HEK293 (cell line): ENCODE measurements at regions not wholly inside any gene's neighbourhood (a gene's known extent, or its start where the extent isn't known, plus 50 kb on each side); places are given as distances from the start of the nearest gene placed in this dataset.

ENCODE experiments used
- EGR2 ChIP-seq: fragments of 450-650 bp; formaldehyde crosslinking; IDR thresholded peaks from 2 replicates; pipeline ENCODE4 v1.5.1; 2016; ENCODE audit warnings: low read depth, missing biosample characterization, missing genetic modification characterization
- KLF10 ChIP-seq: fragments of 450-650 bp; IDR thresholded peaks from 2 replicates; pipeline ENCODE4 v1.5.1; 2018; ENCODE audit warnings: missing biosample characterization, mild to moderate bottlenecking, missing genetic modification characterization
- YY1 ChIP-seq: fragments of 450-650 bp; formaldehyde crosslinking; IDR thresholded peaks from 2 replicates; pipeline ENCODE4 v1.5.1; 2018; ENCODE audit warnings: missing biosample characterization, missing genetic modification characterization
- ZBTB21 ChIP-seq: fragments of 450-650 bp; formaldehyde crosslinking; IDR thresholded peaks from 2 replicates; pipeline ENCODE4 v1.5.1; 2017; ENCODE audit warnings: missing biosample characterization, missing genetic modification characterization
- ZNF112 ChIP-seq: fragments of 450-650 bp; formaldehyde crosslinking; IDR thresholded peaks from 2 replicates; pipeline ENCODE4 v1.5.0; 2017; ENCODE audit warnings: missing biosample characterization, missing genetic modification characterization
- ZNF121 ChIP-seq: fragments of 450-650 bp; formaldehyde crosslinking; IDR thresholded peaks from 2 replicates; pipeline ENCODE4 v1.5.1; 2016; ENCODE audit warnings: missing biosample characterization, missing genetic modification characterization
- ZNF133 ChIP-seq: fragments of 450-650 bp; formaldehyde crosslinking; IDR thresholded peaks from 2 replicates; pipeline ENCODE4 v1.5.1; 2016; ENCODE audit warnings: missing biosample characterization, missing genetic modification characterization
- TF ChIP-seq, protein P1 (sequence below): fragments of 450-650 bp; formaldehyde crosslinking; IDR thresholded peaks from 2 replicates; pipeline ENCODE4 v1.5.1; 2016; ENCODE audit warnings: missing biosample characterization, missing genetic modification characterization
- TF ChIP-seq, protein P2 (sequence below): fragments of 450-650 bp; formaldehyde crosslinking; IDR thresholded peaks from 2 replicates; pipeline ENCODE4 v1.5.1; 2016; ENCODE audit warnings: missing biosample characterization, missing genetic modification characterization
- TF ChIP-seq, protein P3 (sequence below): fragments of 450-650 bp; formaldehyde crosslinking; IDR thresholded peaks from 2 replicates; pipeline ENCODE4 v1.5.1; 2016; ENCODE audit warnings: missing biosample characterization, missing genetic modification characterization

DNA sequence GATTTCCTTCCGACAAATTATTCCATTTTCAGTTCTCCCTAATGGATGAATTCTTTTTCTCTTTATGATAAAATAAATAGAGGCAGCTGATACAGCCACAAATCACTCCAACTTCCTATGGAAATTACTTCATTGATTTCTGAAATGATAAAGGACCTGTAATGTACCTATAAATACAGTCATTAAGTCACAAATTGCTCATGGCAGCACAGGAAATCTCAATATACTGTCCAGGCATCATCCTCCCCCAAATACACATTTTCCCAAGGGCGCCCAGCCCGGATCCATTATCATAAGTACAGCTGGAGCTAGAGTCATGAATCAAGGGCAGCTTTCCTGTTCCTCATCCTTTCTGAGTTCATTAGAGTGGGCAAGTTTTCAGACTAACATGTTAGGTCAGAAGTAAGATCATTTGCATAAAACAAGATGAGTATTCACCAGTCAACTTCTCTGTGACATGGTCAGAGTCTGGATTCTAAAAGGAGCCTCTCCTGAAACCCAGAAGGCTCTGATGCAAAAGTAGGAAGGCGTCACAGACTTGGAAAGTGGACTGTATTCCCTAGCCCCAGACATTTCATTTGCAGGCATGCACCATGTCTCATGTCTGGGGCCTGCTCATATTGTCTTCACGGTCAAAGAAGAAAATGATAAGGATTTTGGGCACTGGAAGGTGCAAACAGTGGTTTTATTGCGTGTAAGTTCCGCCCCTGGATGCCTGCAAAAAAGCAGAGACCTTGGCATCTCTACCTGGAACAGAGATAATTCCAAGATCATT is 383.2 kb downstream of the PLK2 start:
- TF ChIP-seq, protein P1, sequence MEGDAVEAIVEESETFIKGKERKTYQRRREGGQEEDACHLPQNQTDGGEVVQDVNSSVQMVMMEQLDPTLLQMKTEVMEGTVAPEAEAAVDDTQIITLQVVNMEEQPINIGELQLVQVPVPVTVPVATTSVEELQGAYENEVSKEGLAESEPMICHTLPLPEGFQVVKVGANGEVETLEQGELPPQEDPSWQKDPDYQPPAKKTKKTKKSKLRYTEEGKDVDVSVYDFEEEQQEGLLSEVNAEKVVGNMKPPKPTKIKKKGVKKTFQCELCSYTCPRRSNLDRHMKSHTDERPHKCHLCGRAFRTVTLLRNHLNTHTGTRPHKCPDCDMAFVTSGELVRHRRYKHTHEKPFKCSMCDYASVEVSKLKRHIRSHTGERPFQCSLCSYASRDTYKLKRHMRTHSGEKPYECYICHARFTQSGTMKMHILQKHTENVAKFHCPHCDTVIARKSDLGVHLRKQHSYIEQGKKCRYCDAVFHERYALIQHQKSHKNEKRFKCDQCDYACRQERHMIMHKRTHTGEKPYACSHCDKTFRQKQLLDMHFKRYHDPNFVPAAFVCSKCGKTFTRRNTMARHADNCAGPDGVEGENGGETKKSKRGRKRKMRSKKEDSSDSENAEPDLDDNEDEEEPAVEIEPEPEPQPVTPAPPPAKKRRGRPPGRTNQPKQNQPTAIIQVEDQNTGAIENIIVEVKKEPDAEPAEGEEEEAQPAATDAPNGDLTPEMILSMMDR (tag by site-specific recombination) = no peak
- TF ChIP-seq ZNF121 (tag by site-specific recombination) (no peak), ZNF133 (no peak), KLF10 (tag by site-specific recombination) (no peak), YY1 (no peak), ZNF112 (tag by site-specific recombination) (no peak), EGR2 (no peak), ZBTB21 (tag by site-specific recombination) (no peak)
- TF ChIP-seq, protein P2, sequence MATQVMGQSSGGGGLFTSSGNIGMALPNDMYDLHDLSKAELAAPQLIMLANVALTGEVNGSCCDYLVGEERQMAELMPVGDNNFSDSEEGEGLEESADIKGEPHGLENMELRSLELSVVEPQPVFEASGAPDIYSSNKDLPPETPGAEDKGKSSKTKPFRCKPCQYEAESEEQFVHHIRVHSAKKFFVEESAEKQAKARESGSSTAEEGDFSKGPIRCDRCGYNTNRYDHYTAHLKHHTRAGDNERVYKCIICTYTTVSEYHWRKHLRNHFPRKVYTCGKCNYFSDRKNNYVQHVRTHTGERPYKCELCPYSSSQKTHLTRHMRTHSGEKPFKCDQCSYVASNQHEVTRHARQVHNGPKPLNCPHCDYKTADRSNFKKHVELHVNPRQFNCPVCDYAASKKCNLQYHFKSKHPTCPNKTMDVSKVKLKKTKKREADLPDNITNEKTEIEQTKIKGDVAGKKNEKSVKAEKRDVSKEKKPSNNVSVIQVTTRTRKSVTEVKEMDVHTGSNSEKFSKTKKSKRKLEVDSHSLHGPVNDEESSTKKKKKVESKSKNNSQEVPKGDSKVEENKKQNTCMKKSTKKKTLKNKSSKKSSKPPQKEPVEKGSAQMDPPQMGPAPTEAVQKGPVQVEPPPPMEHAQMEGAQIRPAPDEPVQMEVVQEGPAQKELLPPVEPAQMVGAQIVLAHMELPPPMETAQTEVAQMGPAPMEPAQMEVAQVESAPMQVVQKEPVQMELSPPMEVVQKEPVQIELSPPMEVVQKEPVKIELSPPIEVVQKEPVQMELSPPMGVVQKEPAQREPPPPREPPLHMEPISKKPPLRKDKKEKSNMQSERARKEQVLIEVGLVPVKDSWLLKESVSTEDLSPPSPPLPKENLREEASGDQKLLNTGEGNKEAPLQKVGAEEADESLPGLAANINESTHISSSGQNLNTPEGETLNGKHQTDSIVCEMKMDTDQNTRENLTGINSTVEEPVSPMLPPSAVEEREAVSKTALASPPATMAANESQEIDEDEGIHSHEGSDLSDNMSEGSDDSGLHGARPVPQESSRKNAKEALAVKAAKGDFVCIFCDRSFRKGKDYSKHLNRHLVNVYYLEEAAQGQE (tag by site-specific recombination) = no peak
- TF ChIP-seq, protein P3, sequence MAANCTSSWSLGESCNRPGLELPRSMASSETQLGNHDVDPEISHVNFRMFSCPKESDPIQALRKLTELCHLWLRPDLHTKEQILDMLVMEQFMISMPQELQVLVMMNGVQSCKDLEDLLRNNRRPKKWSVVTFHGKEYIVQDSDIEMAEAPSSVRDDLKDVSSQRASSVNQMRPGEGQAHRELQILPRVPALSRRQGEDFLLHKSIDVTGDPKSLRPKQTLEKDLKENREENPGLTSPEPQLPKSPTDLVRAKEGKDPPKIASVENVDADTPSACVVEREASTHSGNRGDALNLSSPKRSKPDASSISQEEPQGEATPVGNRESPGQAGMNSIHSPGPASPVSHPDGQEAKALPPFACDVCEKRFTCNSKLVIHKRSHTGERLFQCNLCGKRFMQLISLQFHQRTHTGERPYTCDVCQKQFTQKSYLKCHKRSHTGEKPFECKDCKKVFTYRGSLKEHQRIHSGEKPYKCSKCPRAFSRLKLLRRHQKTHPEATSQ (tag by site-specific recombination) = no peak
